GM18520 (cell line): ENCODE measurements at regions not wholly inside any gene's neighbourhood (a gene's known extent, or its start where the extent isn't known, plus 50 kb on each side); places are given as distances from the start of the nearest gene placed in this dataset.

Experiments
- ATAC-seq: cut with Tn5 transposase; IDR thresholded peaks from one replicate; pipeline ENCODE4 v1.9.1; 2021; ENCODE audit not compliant: unreplicated experiment

GRCh38 chr2:203789618-203790017 lies 78.0 kb upstream of the CTLA4 start:
- ATAC-seq, result no peak

- ATAC-seq, result no peak
Observed at GRCh38 chr2:203790134-203790852, 77.3 kb upstream of the CTLA4 start.

GRCh38 chr2:203796248-203797010 lies 71.1 kb upstream of the CTLA4 start:
- ATAC-seq, result no peak

GRCh38 chr2:203797276-203797675 lies 70.3 kb upstream of the CTLA4 start:
- no peak for ATAC-seq

GRCh38 chr2:203797712-203798111 lies 69.9 kb upstream of the CTLA4 start:
- no peak for ATAC-seq

- peak; percentile 28 for ATAC-seq
Observed at GRCh38 chr2:203798296-203799087, 69.1 kb upstream of the CTLA4 start.

GRCh38 chr2:203799908-203800307 lies 67.7 kb upstream of the CTLA4 start:
- ATAC-seq, result peak; percentile 73

GRCh38 chr2:203800783-203801182 lies 66.8 kb upstream of the CTLA4 start:
- ATAC-seq, result no peak

- ATAC-seq, result peak; percentile 35
Observed at GRCh38 chr2:203802342-203803052, 65.1 kb upstream of the CTLA4 start.

- ATAC-seq, result no peak
Observed at GRCh38 chr2:203803053-203803429, 64.5 kb upstream of the CTLA4 start.

GRCh38 chr2:203804070-203804469 lies 63.5 kb upstream of the CTLA4 start:
- ATAC-seq, result no peak

GRCh38 chr2:203804764-203805485 lies 62.6 kb upstream of the CTLA4 start:
- no peak for ATAC-seq

GRCh38 chr2:203805486-203805838 lies 62.1 kb upstream of the CTLA4 start:
- ATAC-seq, result no peak

- ATAC-seq, result no peak
Observed at GRCh38 chr2:203806761-203807160, 60.8 kb upstream of the CTLA4 start.

GRCh38 chr2:203808046-203808750 lies 59.4 kb upstream of the CTLA4 start:
- ATAC-seq, result no peak

- no peak for ATAC-seq
Observed at GRCh38 chr2:203809084-203809521, 58.5 kb upstream of the CTLA4 start.

- no peak for ATAC-seq
Observed at GRCh38 chr2:203809991-203810510, 57.5 kb upstream of the CTLA4 start.

- peak; percentile 90 for ATAC-seq
Observed at GRCh38 chr2:203811491-203812221, 55.9 kb upstream of the CTLA4 start.
